HG03103 (cell line): ENCODE measurements at regions not wholly inside any gene's neighbourhood (a gene's known extent, or its start where the extent isn't known, plus 50 kb on each side); places are given as distances from the start of the nearest gene placed in this dataset.

Source experiments
- ATAC-seq: cut with Tn5 transposase; IDR thresholded peaks from one replicate; pipeline ENCODE4 v1.9.1; 2021; ENCODE audit warnings: low read depth; ENCODE audit not compliant: unreplicated experiment

- ATAC-seq: no peak
Measured at GRCh38 chr10:128896116-128896795, 570.8 kb upstream of the MGMT start.

- no peak for ATAC-seq
Measured at GRCh38 chr10:128896963-128897362, 570.1 kb upstream of the MGMT start.

GRCh38 chr10:128897401-128898129, 569.5 kb upstream of the MGMT start:
- no peak for ATAC-seq

GRCh38 chr10:128898133-128898915, 568.7 kb upstream of the MGMT start:
- ATAC-seq: no peak

GRCh38 chr10:128898916-128899195, 568.2 kb upstream of the MGMT start:
- no peak for ATAC-seq

GRCh38 chr10:128900456-128900855, 566.6 kb upstream of the MGMT start:
- no peak for ATAC-seq

GRCh38 chr10:128901236-128901635, 565.8 kb upstream of the MGMT start:
- no peak for ATAC-seq

GRCh38 chr10:128902031-128902710, 564.9 kb upstream of the MGMT start:
- no peak for ATAC-seq

GRCh38 chr10:128907155-128907941, 559.7 kb upstream of the MGMT start:
- ATAC-seq: no peak

- ATAC-seq: no peak
Measured at GRCh38 chr10:128908099-128908498, 558.9 kb upstream of the MGMT start.

- no peak for ATAC-seq
Measured at GRCh38 chr10:128908499-128908898, 558.5 kb upstream of the MGMT start.

- ATAC-seq: no peak
Measured at GRCh38 chr10:128912568-128913311, 554.3 kb upstream of the MGMT start.

- ATAC-seq: no peak
Measured at GRCh38 chr10:128914681-128915080, 552.4 kb upstream of the MGMT start.

GRCh38 chr10:128915630-128916029, 551.4 kb upstream of the MGMT start:
- no peak for ATAC-seq

GRCh38 chr10:128916383-128916782, 550.7 kb upstream of the MGMT start:
- ATAC-seq: no peak

- no peak for ATAC-seq
Measured at GRCh38 chr10:128921389-128922022, 545.5 kb upstream of the MGMT start.

- no peak for ATAC-seq
Measured at GRCh38 chr10:128922172-128922571, 544.9 kb upstream of the MGMT start.

- ATAC-seq: no peak
Measured at GRCh38 chr10:128922619-128923196, 544.3 kb upstream of the MGMT start.

- no peak for ATAC-seq
Measured at GRCh38 chr10:128924918-128925317, 542.1 kb upstream of the MGMT start.
